K562 (cell line): ENCODE measurements at regions not wholly inside any gene's neighbourhood (a gene's known extent, or its start where the extent isn't known, plus 50 kb on each side); places are given as distances from the start of the nearest gene placed in this dataset.
A peak's percentile ranks its signal among the peaks of the same experiment; 100 is the strongest.

ENCODE experiments used
- ATAC-seq: fragments of 200-7000 bp; cut with Tn5 transposase; 3 replicates; pipeline ENCODE4 v1.9.1; 2020; ENCODE audit warnings: moderate library complexity
- BruUV-seq: library from RNA; stranded (reverse); fragments of 400-500 nt; replicated peaks from 2 replicates; lab custom pipeline; 2021; lab: Mats Ljungman, UMichigan
- CTCF ChIA-PET: fragments of 300-600 bp; formaldehyde crosslinking; extraction: SDS; loops from one replicate; lab custom pipeline; 2021; ENCODE audit warnings: low intra/inter-chr PET ratio; lab: Yijun Ruan, JAX
- POLR2A ChIA-PET: fragments of 300-600, 350-650 bp; sonication (Branson Sonifier 250); formaldehyde crosslinking; extraction: SDS; loops from one replicate; lab custom pipeline; 2021; ENCODE audit warnings: antibody characterized with exemption, inconsistent platforms; lab: Yijun Ruan, JAX
- DNase-seq, 4 experiments: peaks; one replicate each; pipeline versions ENCODE4 v3.0.0 to v3.0.0-alpha.2; 2011 to 2018; ENCODE audit warnings: low spot score in 3 of 4, mixed read lengths in 3 of 4; ENCODE audit errors: extremely low read depth in 1 of 4
- FAIRE-seq: peaks from 2 replicates; lab custom pipeline; 2011; peaks lifted over from hg19 to GRCh38; lab: Jason Lieb, UNC
- H2AFZ ChIP-seq: 2 replicates; pipeline ENCODE4 v1.6.0; 2011; ENCODE audit warnings: low read depth, low read length, control low read depth, inconsistent platforms
- H3K27ac ChIP-seq: fragments of 200-600 bp; 3 replicates; pipeline ENCODE4 v1.8.0; 2011; ENCODE audit warnings: low read depth, mild to moderate bottlenecking, control low read depth, inconsistent platforms, low read length, moderate library complexity, mixed read lengths; ENCODE audit errors: extremely low read depth
- H3K27me3 ChIP-seq, 2 experiments: fragments of 300-600 bp in 1 of 2; 2 replicates in 1 of 2; 3 replicates in 1 of 2; pipeline versions ENCODE4 v1.6.0 to v1.8.0; 2011; ENCODE audit warnings: inconsistent platforms in 2 of 2, low read length in 2 of 2, mild to moderate bottlenecking in 1 of 2, mixed read lengths in 1 of 2, moderate library complexity in 1 of 2; ENCODE audit not compliant: control insufficient read depth in 2 of 2, insufficient read depth in 2 of 2
- H3K36me3 ChIP-seq: fragments of 300-600 bp; 3 replicates; pipeline ENCODE4 v1.8.0; 2011; ENCODE audit warnings: mild to moderate bottlenecking, low read length, inconsistent platforms; ENCODE audit not compliant: control insufficient read depth, insufficient read depth
- H3K4me1 ChIP-seq, 2 experiments: fragments of 200-600 bp in 1 of 2; replicated peaks in 1 of 2; 2 replicates in 1 of 2; 3 replicates in 1 of 2; pipeline versions ENCODE4 v1.5.1 to v1.8.0; 2011; ENCODE audit warnings: inconsistent platforms in 2 of 2, low read length in 2 of 2, mild to moderate bottlenecking in 1 of 2, mixed read lengths in 1 of 2, moderate library complexity in 1 of 2; ENCODE audit not compliant: control insufficient read depth in 2 of 2, insufficient read depth in 2 of 2
- H3K4me2 ChIP-seq: 2 replicates; pipeline ENCODE4 v1.6.1; 2011; ENCODE audit warnings: low read length, control low read depth, inconsistent platforms, mixed read lengths; ENCODE audit not compliant: insufficient read depth
- H3K4me3 ChIP-seq: fragments of 200-600 bp; sonication (generic), shearing (Covaris generic); 2 replicates; pipeline ENCODE4 v1.5.1; 2016; ENCODE audit warnings: control low read depth, inconsistent platforms
- H3K79me2 ChIP-seq: fragments of 200-600 bp; 3 replicates; pipeline ENCODE4 v1.8.0; 2011; ENCODE audit warnings: low read length, inconsistent platforms; ENCODE audit not compliant: control insufficient read depth, insufficient read depth
- H3K9ac ChIP-seq, 2 experiments: 2 replicates each; pipeline versions ENCODE4 v1.6.0 to v1.6.1; 2011; ENCODE audit warnings: low read depth in 2 of 2, low read length in 2 of 2, control low read depth in 1 of 2, inconsistent platforms in 1 of 2, mild to moderate bottlenecking in 1 of 2, mixed read lengths in 1 of 2; ENCODE audit not compliant: insufficient read depth in 1 of 2
- H3K9me1 ChIP-seq: one replicate; pipeline ENCODE4 v1.6.0; 2011; ENCODE audit warnings: inconsistent platforms, mild to moderate bottlenecking, low read length, moderate library complexity; ENCODE audit not compliant: control insufficient read depth, insufficient read depth
- H3K9me3 ChIP-seq: replicated peaks from 2 replicates; pipeline ENCODE4 v1.5.1; 2011; ENCODE audit warnings: low read depth, low read length, inconsistent platforms; ENCODE audit not compliant: control insufficient read depth, insufficient read depth
- H4K20me1 ChIP-seq: replicated peaks from 2 replicates; pipeline ENCODE4 v1.6.1; 2011; ENCODE audit warnings: low read length, inconsistent platforms, mixed read lengths; ENCODE audit not compliant: control insufficient read depth, insufficient read depth
- BCOR ChIP-seq: fragments of 450-650 bp; IDR thresholded peaks from 2 replicates; pipeline ENCODE4 v1.6.1; 2016
- BRD9 ChIP-seq: fragments of 450-650 bp; IDR thresholded peaks from 2 replicates; pipeline ENCODE4 v1.6.1; 2018; ENCODE audit warnings: low read depth; ENCODE audit not compliant: partially characterized antibody
- CBFA2T2 ChIP-seq: fragments of 450-650 bp; conservative IDR thresholded peaks from 2 replicates; pipeline ENCODE4 v1.6.1; 2017; ENCODE audit warnings: mild to moderate bottlenecking
- CBFA2T3 ChIP-seq: fragments of 450-650 bp; IDR thresholded peaks from 2 replicates; pipeline ENCODE4 v1.6.1; 2017
- CEBPB ChIP-seq: fragments of 450-650 bp; IDR thresholded peaks from 2 replicates; pipeline ENCODE4 v1.6.1; 2016; ENCODE audit warnings: missing genetic modification characterization, missing compliant biosample characterization
- CHAMP1 ChIP-seq: fragments of 450-650 bp; IDR thresholded peaks from 2 replicates; pipeline ENCODE4 v1.6.1; 2016; ENCODE audit warnings: mild to moderate bottlenecking
- DDX20 ChIP-seq: fragments of 450-650 bp; IDR thresholded peaks from 2 replicates; pipeline ENCODE4 v1.6.1; 2016; ENCODE audit warnings: missing genetic modification characterization, low read depth, mild to moderate bottlenecking, missing compliant biosample characterization, moderate library complexity
- FIP1L1 ChIP-seq: fragments of 200-400 bp; formaldehyde crosslinking; IDR thresholded peaks from 2 replicates; pipeline ENCODE4 v1.6.1; 2018; ENCODE audit warnings: mild to moderate bottlenecking, low read depth, low read length; ENCODE audit not compliant: poor library complexity, severe bottlenecking
- FOXP1 ChIP-seq: sonication (generic); formaldehyde crosslinking; IDR thresholded peaks from 2 replicates; pipeline ENCODE4 v1.8.0; 2022; ENCODE audit warnings: mild to moderate bottlenecking, missing genetic modification reagents
- LEF1 ChIP-seq: fragments of 450-650 bp; IDR thresholded peaks from 2 replicates; pipeline ENCODE4 v1.6.1; 2016; ENCODE audit warnings: mild to moderate bottlenecking
- MEIS2 ChIP-seq: fragments of 450-650 bp; IDR thresholded peaks from 2 replicates; pipeline ENCODE4 v1.6.1; 2014; ENCODE audit warnings: mild to moderate bottlenecking; ENCODE audit not compliant: partially characterized antibody
- NCOR1 ChIP-seq: fragments of 450-650 bp; IDR thresholded peaks from 2 replicates; pipeline ENCODE4 v1.6.1; 2016; ENCODE audit warnings: mild to moderate bottlenecking, moderate library complexity
- NR2C1 ChIP-seq, 2 experiments: fragments of 450-650 bp; IDR thresholded peaks; 2 replicates each; pipeline ENCODE4 v1.6.1; 2017; ENCODE audit warnings: mild to moderate bottlenecking in 2 of 2, antibody characterized with exemption in 1 of 2, inconsistent platforms in 1 of 2, missing compliant biosample characterization in 1 of 2, missing genetic modification characterization in 1 of 2
- NUFIP1 ChIP-seq: fragments of 450-650 bp; IDR thresholded peaks from 2 replicates; pipeline ENCODE4 v1.6.1; 2018; ENCODE audit not compliant: partially characterized antibody
- PTRF ChIP-seq: fragments of 450-650 bp; IDR thresholded peaks from 2 replicates; pipeline ENCODE4 v1.6.1; 2016; ENCODE audit warnings: mild to moderate bottlenecking, missing genetic modification characterization, missing compliant biosample characterization
- PYGO2 ChIP-seq: fragments of 450-650 bp; IDR thresholded peaks from 2 replicates; pipeline ENCODE4 v1.6.1; 2016; ENCODE audit warnings: mild to moderate bottlenecking, missing genetic modification characterization, moderate library complexity, missing compliant biosample characterization
- SMARCE1 ChIP-seq: fragments of 450-650 bp; IDR thresholded peaks from 2 replicates; pipeline ENCODE4 v1.7.1; 2016; ENCODE audit warnings: mild to moderate bottlenecking
- TAL1 ChIP-seq: fragments of 450-650 bp; IDR thresholded peaks from 2 replicates; pipeline ENCODE4 v1.6.1; 2016; ENCODE audit warnings: mild to moderate bottlenecking
- TEAD4 ChIP-seq, 2 experiments: sonication (generic) in 1 of 2; formaldehyde crosslinking in 1 of 2; IDR thresholded peaks; 2 replicates each; pipeline versions ENCODE4 v1.6.1 to v1.8.0; 2012 to 2022; ENCODE audit warnings: borderline replicate concordance in 1 of 2, inconsistent platforms in 1 of 2, low read length in 1 of 2, mild to moderate bottlenecking in 1 of 2, missing genetic modification reagents in 1 of 2
- YY1 ChIP-seq, 3 experiments: IDR thresholded peaks; 2 replicates each; pipeline ENCODE4 v1.6.1; 2011; ENCODE audit warnings: low read length in 2 of 3, mild to moderate bottlenecking in 2 of 3, moderate library complexity in 2 of 3, borderline replicate concordance in 1 of 3, control low read depth in 1 of 3, low read depth in 1 of 3; ENCODE audit not compliant: insufficient read depth in 3 of 3, insufficient replicate concordance in 2 of 3, control insufficient read depth in 1 of 3, insufficient read length in 1 of 3; ENCODE audit errors: extremely low read depth in 1 of 3
- ZNF507 ChIP-seq: conservative IDR thresholded peaks from 2 replicates; pipeline ENCODE4 v1.6.1; 2017; ENCODE audit warnings: missing genetic modification characterization, missing compliant biosample characterization
- WGBS: fragments of 100-300 bp; shearing (Covaris generic); methylation state at CpG from one replicate; pipeline ENCODE4 v1.1.6; 2016; ENCODE audit warnings: low coverage, mixed read lengths; ENCODE audit not compliant: insufficient coverage; ENCODE audit errors: missing lambda C conversion rate; 5-methylcytosine and 5-hydroxymethylcytosine counted together
- in situ Hi-C: fragments of 300-500 bp; cut with MboI; formaldehyde crosslinking; loops from 4 replicates; pipeline ENCODE4 v1.15.0; 2018; ENCODE audit warnings: inconsistent platforms, mixed read lengths
- intact Hi-C: fragments of 100-400 bp; cut with micrococcal nuclease; formaldehyde crosslinking; loops from 2 replicates; pipeline ENCODE4 v1.14.2; 2022

- ChIA-PET CTCF (no interaction called here), POLR2A (interaction anchor here (0.7 kb wide), 1 partner anchor 197 kb away, joined by 4 read pairs; the partner anchor contains the start of gene NAMPT)
- H2AFZ ChIP-seq, result peak overlapping the region; percentile 91
- no peaks in the 10 kb centered on the region for H3K9me1 ChIP-seq
- in situ Hi-C loops (no loop called here), intact Hi-C loops (loop anchor here (5.0 kb wide), 1 partner anchor 180 kb away; the partner anchor contains the start of gene CCDC71L)
- H3K9me3 ChIP-seq, result peaks cover 7% of the 10 kb centered on the region; the same call in 1 of the 2 replicates
- no peak overlapping the region for H3K27ac ChIP-seq
- no peak for ATAC-seq
- H3K36me3 ChIP-seq, result no peaks in the 10 kb centered on the region
- H4K20me1 ChIP-seq, result no peaks in the 10 kb centered on the region
- DNase-seq, result peak in 1 of 4 experiments; percentile 38
- FAIRE-seq, result no peak
- H3K4me1 ChIP-seq, result peaks cover 8 to 28% of the 10 kb centered on the region in 2 experiments; a peak in 3 of 5 replicates
- H3K4me2 ChIP-seq, result no peak overlapping the region
- no TSS peak for BruUV-seq
- no peaks in the 10 kb centered on the region for H3K79me2 ChIP-seq
- H3K4me3 ChIP-seq, result no peak overlapping the region
- H3K9ac ChIP-seq, result peak overlapping the region in 1 of 2 experiments; percentile 3; a peak in 1 of 4 replicates
- WGBS, result 90% methylated on average over 4 of the region's 4 CpGs
- no peaks in the 10 kb centered on the region for H3K27me3 ChIP-seq
- TF ChIP-seq DDX20 (peak; percentile 74), LEF1 (0 out of 2 replicates have a peak, but pooled peaks have one; percentile 38), BCOR (peak; percentile 59; the same call in 1 of the 2 replicates), BRD9 (peak; percentile 73), TEAD4 (IDR thresholded peaks at IDR 0.05; ENCODE audit: low read length) (peak; percentile 62; the same call in 1 of the 2 replicates), TEAD4 (CRISPR knock-in tag; IDR thresholded peaks at IDR 0.05; ENCODE audit: borderline replicate concordance) (no peak), CBFA2T2 (peak; percentile 42; the same call in 1 of the 2 replicates), NCOR1 (peak; percentile 55), NR2C1 (IDR thresholded peaks at IDR 0.05) (no peak), NR2C1 (tag; IDR thresholded peaks at IDR 0.05) (peak; percentile 57), ZNF507 (tag) (peak; percentile 33; the same call in 1 of the 2 replicates), TAL1 (peak; percentile 64), CBFA2T3 (peak; percentile 77), MEIS2 (peak; percentile 27), NUFIP1 (peak; percentile 67), CHAMP1 (peak; percentile 81; the same call in 1 of the 2 replicates), CEBPB (tag) (peak; percentile 81), FIP1L1 (no peak), SMARCE1 (peak; percentile 81; the same call in 1 of the 2 replicates), YY1 (IDR thresholded peaks at IDR 0.05; ENCODE audit: borderline replicate concordance in 1 of 3, control insufficient read depth in 1 of 3, extremely low read depth in 1 of 3, insufficient read depth in 3 of 3, insufficient read length in 1 of 3, insufficient replicate concordance in 2 of 3, low read depth in 1 of 3, low read length in 2 of 3) (no peak), FOXP1 (CRISPR knock-in tag) (no peak), PTRF (tag) (peak; percentile 78), PYGO2 (tag) (0 out of 2 replicates have a peak, but pooled peaks have one; percentile 54)
Observed at GRCh38 chr7:106482091-106482490, 178.9 kb downstream of the CCDC71L start.
